GM21786 (cell line): ENCODE measurements at regions not wholly inside any gene's neighbourhood (a gene's known extent, or its start where the extent isn't known, plus 50 kb on each side); places are given as distances from the start of the nearest gene placed in this dataset.
"Not testable (repeated sequence)": the region's sequence is repeated elsewhere in the genome, so short reads cannot be mapped to it uniquely, and the experiment has no call there.

ENCODE experiments used
- ATAC-seq: cut with Tn5 transposase; IDR thresholded peaks from one replicate; pipeline ENCODE4 v1.9.1; 2021; ENCODE audit not compliant: unreplicated experiment

- peak; percentile 90 for ATAC-seq
Measured at GRCh38 chr10:30736685-30737232, 107.2 kb upstream of the LYZL2 start.

DNA sequence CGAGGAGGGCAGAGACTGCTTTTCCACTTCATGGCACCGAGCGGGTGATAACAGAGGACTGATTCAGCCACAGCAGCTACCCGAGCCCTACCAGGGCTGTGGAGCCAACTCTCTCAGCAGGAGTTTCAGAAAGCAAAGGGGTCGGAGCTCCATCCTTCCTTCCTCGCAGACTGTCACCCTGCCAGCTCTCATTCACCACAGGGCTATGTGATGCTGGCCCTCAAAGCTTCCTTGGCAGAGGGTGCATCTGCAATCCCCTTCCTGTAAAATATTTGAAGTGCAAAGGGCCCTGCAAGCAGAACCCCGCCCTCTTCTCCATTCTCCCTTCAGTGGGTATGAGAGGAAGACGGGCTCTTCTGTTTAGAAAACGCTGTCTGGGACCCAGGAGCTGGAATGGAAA is 105.3 kb upstream of the LYZL2 start:
- ATAC-seq = no peak

DNA sequence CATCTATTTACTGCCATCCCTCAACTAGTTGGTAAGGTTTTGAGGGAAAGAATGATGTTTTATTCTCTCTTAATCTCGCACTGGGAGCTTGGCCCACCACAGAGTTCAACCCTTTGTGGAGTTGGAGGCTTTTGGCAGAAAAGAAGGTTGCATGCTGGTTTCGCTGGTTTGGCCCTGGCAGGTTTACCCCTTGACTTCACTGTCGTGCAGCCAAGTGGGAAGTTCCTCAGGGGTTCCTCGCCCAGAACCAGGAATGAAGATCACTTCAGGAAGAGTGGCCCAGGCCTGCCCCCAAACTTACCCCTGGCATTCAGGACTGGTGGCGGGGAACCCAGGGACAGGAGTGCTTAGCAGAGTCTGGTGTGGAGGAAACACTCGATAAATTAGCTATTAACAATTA is 103.1 kb upstream of the LYZL2 start:
- no peak for ATAC-seq

- ATAC-seq = no peak
Measured at GRCh38 chr10:30731963-30732362, 102.4 kb upstream of the LYZL2 start.

GRCh38 chr10:30730306-30730705 is 100.8 kb upstream of the LYZL2 start:
- no peak for ATAC-seq

DNA sequence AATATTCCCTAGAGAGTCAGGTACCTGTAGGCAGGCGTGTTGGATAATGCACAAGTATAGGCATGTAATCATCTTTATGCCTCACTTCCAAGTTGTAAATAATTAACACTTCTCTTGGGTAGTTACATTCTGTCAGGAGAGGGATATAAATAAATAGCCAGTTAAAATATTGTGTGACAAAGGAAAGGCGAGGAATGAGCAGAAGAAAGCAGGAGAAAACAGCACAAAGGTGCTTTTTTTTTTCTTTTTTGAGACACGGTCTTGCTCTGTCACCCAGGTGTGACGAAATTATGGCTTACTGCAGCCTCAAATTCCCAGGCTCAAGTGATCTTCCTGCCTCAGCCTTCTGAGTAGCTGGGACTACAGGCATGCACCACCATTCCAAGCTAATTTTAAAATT is 99.2 kb upstream of the LYZL2 start:
- ATAC-seq = no peak

DNA sequence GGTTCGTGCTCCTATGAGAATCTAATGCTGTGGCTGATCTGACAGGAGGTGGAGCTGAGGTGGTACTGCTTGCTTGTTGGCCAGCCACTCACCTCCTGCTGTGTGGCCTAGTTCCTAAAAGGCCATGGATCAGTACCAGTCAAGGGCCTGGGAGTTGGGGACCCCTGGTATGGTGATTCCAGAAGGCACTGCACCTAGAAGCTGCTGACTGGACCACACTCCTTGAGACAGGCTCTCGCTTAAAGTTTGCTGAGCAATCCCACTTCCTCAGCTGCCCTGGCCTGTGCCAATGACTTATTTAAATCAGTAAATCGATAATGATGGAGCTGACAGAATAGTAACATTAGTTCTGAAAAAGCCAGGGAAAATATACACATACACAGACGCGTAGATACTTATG is 98.6 kb upstream of the LYZL2 start:
- ATAC-seq = no peak

GRCh38 chr10:30727524-30727923 is 98.0 kb upstream of the LYZL2 start:
- ATAC-seq = no peak

DNA sequence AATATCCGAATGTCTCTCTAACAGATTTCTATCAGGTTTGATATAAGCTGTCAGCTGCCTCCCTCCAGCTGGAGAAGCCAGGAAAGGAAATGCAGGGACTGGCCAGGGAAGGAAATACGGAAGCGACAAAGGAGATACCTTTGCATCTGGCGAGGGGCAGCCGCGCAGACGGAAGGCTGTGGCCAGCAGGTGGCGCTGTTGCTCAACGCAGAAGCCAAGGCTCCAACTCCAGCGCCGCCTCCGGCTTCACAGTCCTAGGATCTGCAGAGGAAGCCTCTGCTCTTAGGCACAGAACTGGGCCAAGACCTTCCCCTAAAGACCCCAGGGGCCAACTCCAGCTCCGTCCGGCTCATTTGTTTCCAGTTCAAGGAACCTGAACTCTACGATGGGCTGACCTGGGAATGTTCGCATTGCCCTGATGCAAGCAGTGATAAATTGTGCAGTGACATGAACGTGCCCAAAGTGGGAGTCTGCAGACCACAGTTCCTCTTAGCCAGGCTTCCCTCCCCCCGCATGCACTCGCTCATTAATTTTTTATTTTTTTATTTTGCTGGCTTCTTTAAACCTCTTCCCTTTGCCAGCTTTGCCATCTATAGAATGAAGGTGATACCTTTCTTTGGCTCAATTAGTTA is 97.3 kb upstream of the LYZL2 start:
- peak; percentile 74 for ATAC-seq

GRCh38 chr10:30725661-30726060 is 96.1 kb upstream of the LYZL2 start:
- no peak for ATAC-seq

GRCh38 chr10:30724296-30724695 is 94.7 kb upstream of the LYZL2 start:
- ATAC-seq = no peak

GRCh38 chr10:30722956-30723620 is 93.5 kb upstream of the LYZL2 start:
- no peak for ATAC-seq

GRCh38 chr10:30719832-30720231 is 90.3 kb upstream of the LYZL2 start:
- no peak for ATAC-seq

DNA sequence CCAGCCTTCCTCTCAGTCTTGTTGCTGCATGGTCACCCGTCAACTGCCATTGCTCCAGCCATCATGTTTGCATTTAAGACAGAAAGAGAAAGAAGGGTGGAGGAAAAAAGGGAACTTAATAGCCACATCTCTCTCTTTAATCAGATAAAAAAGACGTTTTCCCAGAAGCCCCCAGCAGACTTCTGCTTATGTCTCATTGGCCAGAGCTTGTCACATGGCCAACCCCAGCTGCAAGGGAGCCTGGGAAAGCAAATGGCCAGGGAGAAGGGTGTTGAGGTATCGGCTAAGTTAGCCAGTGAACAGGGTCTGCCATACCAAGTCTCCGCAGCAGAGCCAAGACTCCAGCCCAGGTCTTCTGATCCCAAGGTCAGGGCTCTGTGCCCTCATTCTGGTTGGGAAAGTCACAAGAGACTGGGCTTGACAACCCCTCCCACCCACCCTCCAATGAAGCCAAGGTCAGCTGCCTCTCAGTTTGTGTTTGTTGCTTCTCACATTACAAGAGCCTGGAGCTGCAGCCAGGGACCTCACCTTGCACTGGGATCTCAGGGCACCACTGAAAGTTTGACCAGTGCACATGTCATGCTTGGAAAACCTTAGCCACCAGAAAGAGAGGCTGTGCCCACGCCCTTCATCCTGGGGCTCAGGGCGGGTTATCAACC is 80.3 kb upstream of the LYZL2 start:
- no peak for ATAC-seq

- ATAC-seq = no peak
Measured at GRCh38 chr10:30709229-30709628, 79.7 kb upstream of the LYZL2 start.

DNA sequence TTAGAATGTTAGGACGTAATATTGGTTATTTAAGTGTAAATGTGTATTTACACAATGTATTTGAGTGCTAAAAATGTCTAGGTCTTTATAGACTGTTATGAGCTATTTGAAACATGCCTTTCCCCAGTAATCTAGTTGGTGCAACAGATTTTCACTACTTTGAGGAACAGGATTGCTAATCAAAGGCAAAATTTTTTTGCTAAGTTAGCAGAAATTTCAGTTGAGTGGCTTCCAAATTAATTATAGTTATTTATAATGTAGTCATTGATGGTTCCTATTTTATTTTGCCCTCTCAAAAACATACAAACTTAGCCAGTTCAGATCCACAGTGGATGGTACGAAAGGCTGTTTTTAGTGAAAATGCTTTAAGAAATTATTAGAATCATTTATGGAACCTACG is 78.7 kb upstream of the LYZL2 start:
- no peak for ATAC-seq

DNA sequence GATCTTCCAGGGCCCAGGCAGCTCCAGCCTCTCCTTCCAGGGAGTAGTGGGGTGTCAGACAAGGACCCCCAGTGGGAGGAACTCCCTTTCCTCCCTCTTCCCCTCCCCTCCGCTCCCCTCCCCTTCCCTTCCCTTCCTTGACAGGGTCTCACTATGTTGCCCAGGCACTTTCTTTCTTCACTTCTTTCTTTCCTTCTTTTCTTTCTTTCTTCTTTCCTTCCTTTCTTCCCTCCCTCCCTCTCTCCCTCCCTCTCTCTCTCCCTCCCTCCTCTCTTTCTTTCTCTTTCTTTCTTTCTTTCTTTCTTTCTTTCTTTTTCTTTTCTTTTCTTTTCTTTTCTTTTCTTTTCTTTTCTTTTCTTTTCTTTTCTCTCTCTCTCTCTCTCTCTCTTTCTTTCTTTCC is 76.6 kb upstream of the LYZL2 start:
- not testable (repeated sequence) for ATAC-seq

DNA sequence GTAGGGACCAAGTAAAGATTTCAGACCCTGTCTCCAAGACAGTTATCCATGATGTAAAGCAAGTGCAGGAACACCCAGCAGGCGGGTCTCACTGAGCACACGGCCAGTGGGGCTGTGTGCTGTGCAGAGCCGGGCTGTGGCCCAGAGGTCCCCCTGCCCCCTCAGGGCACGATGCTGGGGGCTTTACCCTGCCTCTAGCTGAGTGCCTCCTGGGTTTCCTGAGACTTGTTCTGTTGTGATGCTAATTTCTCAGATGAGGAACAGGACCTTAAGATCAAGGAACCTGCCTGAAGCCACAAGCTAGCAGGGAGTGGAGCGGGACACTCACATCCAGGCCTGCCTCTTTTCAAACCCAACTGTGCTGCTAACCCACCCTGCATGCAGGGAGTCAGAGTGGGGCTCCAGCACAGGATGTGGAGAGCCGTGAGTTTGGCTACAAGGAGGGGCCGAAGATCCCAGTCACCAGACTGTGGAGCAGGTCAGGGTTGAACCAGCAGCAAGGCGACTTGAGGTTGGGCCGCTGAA is 76.1 kb upstream of the LYZL2 start:
- ATAC-seq = peak; percentile 8

DNA sequence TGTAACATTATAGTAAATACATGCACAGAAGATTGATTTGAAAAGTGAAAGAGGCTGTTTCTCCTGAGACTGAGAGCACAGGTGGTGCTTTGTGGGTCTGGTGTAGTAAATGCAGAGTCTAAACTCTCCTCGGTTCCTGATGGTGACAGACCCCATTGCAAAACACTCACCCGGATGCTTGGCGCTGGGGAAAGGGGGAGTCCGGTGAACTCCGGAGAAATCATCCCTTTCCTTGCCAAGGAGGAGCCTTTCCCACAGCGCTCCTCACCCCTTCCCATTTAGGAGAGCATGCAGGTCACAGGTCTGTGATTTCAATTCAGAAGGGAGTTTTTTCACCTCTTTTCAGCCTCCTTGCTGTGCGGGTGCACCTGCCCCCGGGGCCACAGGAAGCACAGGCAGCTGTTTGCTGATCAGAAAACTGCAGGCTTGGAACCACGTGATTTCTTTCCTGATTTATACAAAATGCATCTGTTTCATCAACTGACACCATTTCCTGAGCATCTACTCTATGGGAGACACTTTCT is 75.6 kb upstream of the LYZL2 start:
- ATAC-seq = peak; percentile 51

DNA sequence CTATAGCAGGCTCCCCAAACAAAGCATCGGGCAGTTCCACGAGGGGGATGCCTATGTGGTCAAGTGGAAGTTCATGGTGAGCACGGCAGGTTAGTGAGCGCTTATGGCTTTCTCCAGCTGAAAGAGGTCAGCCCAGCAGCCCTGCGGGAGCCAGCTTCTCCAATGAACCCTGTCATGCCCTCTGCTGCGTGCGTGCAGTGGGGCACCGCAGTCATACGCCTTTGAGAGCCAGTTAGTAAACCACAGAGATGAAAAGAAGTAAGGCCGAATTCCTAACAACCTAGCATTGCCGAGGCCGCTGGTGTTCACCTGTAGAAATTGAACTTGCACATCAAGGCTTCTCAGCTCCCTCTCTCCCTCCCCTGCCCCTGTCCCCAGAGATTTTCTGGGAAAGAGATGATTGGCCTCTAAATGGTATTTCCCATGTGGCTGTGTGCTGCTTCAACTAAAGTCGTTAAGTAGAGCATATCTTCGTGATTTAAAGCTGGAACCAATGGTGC is 75.1 kb upstream of the LYZL2 start:
- peak; percentile 2 for ATAC-seq

DNA sequence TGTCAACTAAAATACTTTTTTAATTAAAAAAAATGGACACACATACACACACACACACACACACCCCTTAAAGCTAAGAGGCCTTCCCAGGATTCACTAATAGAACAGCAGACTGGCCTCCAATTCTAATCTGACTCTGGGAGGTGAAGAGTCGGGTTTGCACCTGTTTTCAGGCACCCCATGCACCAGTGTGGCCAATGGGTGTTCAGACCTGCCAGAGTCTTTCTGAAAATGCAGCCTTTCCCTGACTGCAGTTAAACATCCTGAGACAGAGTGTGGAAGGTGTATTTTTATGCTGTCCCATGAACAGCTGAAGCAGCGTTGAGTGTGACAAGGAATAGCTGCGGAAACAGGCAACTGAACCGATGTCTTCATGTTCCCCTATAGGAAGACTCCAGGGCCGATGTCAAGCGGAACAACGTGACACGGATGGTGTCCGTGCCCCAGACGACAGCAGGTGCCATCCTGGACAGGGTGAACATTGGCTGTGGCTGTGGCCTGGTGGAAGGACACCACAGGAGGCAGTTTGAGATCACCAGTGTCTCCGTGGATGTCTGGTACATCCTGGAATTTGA is 74.6 kb upstream of the LYZL2 start:
- no peak for ATAC-seq
